Mesothelial cell of epicardium (in vitro differentiated cells): ENCODE measurements at regions not wholly inside any gene's neighbourhood (a gene's known extent, or its start where the extent isn't known, plus 50 kb on each side); places are given as distances from the start of the nearest gene placed in this dataset.

Experiments used
- DNase-seq, 2 experiments: peaks; one replicate each; pipeline ENCODE4 v3.0.0; 2021; ENCODE audit warnings: low spot score in 2 of 2; ENCODE audit not compliant: unreplicated experiment in 2 of 2
- H3K27ac Mint-ChIP-seq: 2 replicates; pipeline ENCODE4 v1.8.0; 2021; ENCODE audit warnings: mixed read lengths
- H3K27me3 Mint-ChIP-seq: 2 replicates; pipeline ENCODE4 v1.8.0; 2021; ENCODE audit warnings: low read depth, mixed read lengths
- H3K36me3 Mint-ChIP-seq: 2 replicates; pipeline ENCODE4 v1.8.0; 2021; ENCODE audit warnings: mixed read lengths
- H3K4me1 Mint-ChIP-seq: 2 replicates; pipeline ENCODE4 v1.8.0; 2021; ENCODE audit warnings: mixed read lengths
- H3K4me3 Mint-ChIP-seq: 2 replicates; pipeline ENCODE4 v1.8.0; 2021; ENCODE audit warnings: mild to moderate bottlenecking, moderate library complexity, mixed read lengths
- H3K9me3 Mint-ChIP-seq: 2 replicates; pipeline ENCODE4 v1.8.0; 2021; ENCODE audit warnings: mixed read lengths
- CTCF ChIP-seq: fragments of 200-600 bp; sonication (generic); IDR thresholded peaks from one replicate; pipeline ENCODE4 v1.5.0; 2021; ENCODE audit warnings: antibody characterized with exemption; ENCODE audit not compliant: unreplicated experiment

GRCh38 chr15:92316586-92317295, 76.9 kb upstream of the ST8SIA2 start:
- no peak for DNase-seq
- Mint-ChIP-seq H3K36me3 (no peaks in the 10 kb centered on the region), H3K4me1 (peaks cover 11% of the 10 kb centered on the region)

GRCh38 chr15:92320012-92320699, 73.5 kb upstream of the ST8SIA2 start:
- no peaks in the 10 kb centered on the region for H3K9me3 Mint-ChIP-seq
- no peak for TF ChIP-seq CTCF
- H3K27ac Mint-ChIP-seq: no peak overlapping the region
- no peak overlapping the region for H3K4me3 Mint-ChIP-seq
- H3K36me3 Mint-ChIP-seq: no peaks in the 10 kb centered on the region
- peaks cover 27% of the 10 kb centered on the region for H3K4me1 Mint-ChIP-seq
- no peak for DNase-seq
- peaks cover 60% of the 10 kb centered on the region for H3K27me3 Mint-ChIP-seq

More at GRCh38 chr15:92316586-92317295, 76.9 kb upstream of the ST8SIA2 start:
- Mint-ChIP-seq H3K27me3 (peaks cover 74% of the 10 kb centered on the region), H3K9me3 (peaks cover 7% of the 10 kb centered on the region), H3K27ac (no peak overlapping the region), H3K4me3 (no peak overlapping the region)
- TF ChIP-seq CTCF: no peak

GRCh38 chr15:92322566-92323355, 70.9 kb upstream of the ST8SIA2 start:
- Mint-ChIP-seq H3K27ac (no peak overlapping the region), H3K27me3 (peaks cover 49% of the 10 kb centered on the region), H3K4me3 (no peak overlapping the region), H3K4me1 (peaks cover 30% of the 10 kb centered on the region), H3K36me3 (no peaks in the 10 kb centered on the region), H3K9me3 (no peaks in the 10 kb centered on the region)
- DNase-seq: no peak
- TF ChIP-seq CTCF: no peak

- H3K9me3 Mint-ChIP-seq: no peaks in the 10 kb centered on the region
- H3K27me3 Mint-ChIP-seq: peaks cover 42% of the 10 kb centered on the region
- no peaks in the 10 kb centered on the region for H3K36me3 Mint-ChIP-seq
- TF ChIP-seq CTCF: no peak
- no peak overlapping the region for H3K27ac Mint-ChIP-seq
- H3K4me1 Mint-ChIP-seq: peaks cover 30% of the 10 kb centered on the region
- DNase-seq: no peak
- no peak overlapping the region for H3K4me3 Mint-ChIP-seq
These were observed 70.2 kb upstream of the ST8SIA2 start for GRCh38 chr15:92323525-92323924.

- Mint-ChIP-seq H3K36me3 (no peaks in the 10 kb centered on the region), H3K27ac (no peak overlapping the region), H3K9me3 (no peaks in the 10 kb centered on the region), H3K27me3 (peaks cover 40% of the 10 kb centered on the region), H3K4me1 (peaks cover 30% of the 10 kb centered on the region), H3K4me3 (no peak overlapping the region)
- no peak for TF ChIP-seq CTCF
- DNase-seq: no peak
These were observed 69.3 kb upstream of the ST8SIA2 start for GRCh38 chr15:92324101-92324963.
